Activated naive CD8-positive, alpha-beta T cell treated with anti-CD3 and anti-CD28 coated beads, Interleukin-2, amount 10 ng/mL, durations not matched to agents 7 days and 5 days (primary cell): ENCODE measurements at regions not wholly inside any gene's neighbourhood (a gene's known extent, or its start where the extent isn't known, plus 50 kb on each side); places are given as distances from the start of the nearest gene placed in this dataset.

Source experiments
- ATAC-seq: fragments of 150-1000 bp; cut with Tn5 transposase; one replicate; pipeline ENCODE4 v1.10.0; 2021; ENCODE audit warnings: low read depth, moderate library complexity
- POLR2A ChIA-PET: fragments of 350-600 bp; sonication (Branson Sonifier 250); formaldehyde crosslinking; loops from one replicate; lab custom pipeline; 2021; ENCODE audit warnings: antibody characterized with exemption; lab: Charles Lee
- DNase-seq: peaks from one replicate; pipeline ENCODE4 v3.0.0; 2021
- H3K27ac Mint-ChIP-seq: one replicate; pipeline ENCODE4 v1.8.0; 2022; ENCODE audit warnings: mild to moderate bottlenecking, mixed read lengths
- H3K27me3 Mint-ChIP-seq: one replicate; pipeline ENCODE4 v1.8.0; 2022; ENCODE audit warnings: mild to moderate bottlenecking, moderate library complexity, mixed read lengths
- H3K36me3 Mint-ChIP-seq: one replicate; pipeline ENCODE4 v1.8.0; 2021; ENCODE audit warnings: mild to moderate bottlenecking, mixed read lengths
- H3K4me1 Mint-ChIP-seq: one replicate; pipeline ENCODE4 v1.8.0; 2021; ENCODE audit warnings: mixed read lengths
- H3K4me3 Mint-ChIP-seq: one replicate; pipeline ENCODE4 v1.8.0; 2022; ENCODE audit warnings: mild to moderate bottlenecking, moderate library complexity, mixed read lengths
- H3K9me3 Mint-ChIP-seq: one replicate; pipeline ENCODE4 v1.8.0; 2021; ENCODE audit warnings: mixed read lengths

GRCh38 chr11:19442554-19442910 is 201.8 kb upstream of the E2F8 start:
- H3K4me1 Mint-ChIP-seq, result peaks cover 4% of the 10 kb centered on the region
- no peak overlapping the region for H3K27ac Mint-ChIP-seq
- DNase-seq (no peak), ATAC-seq (no peak)
- POLR2A ChIA-PET, result no interaction called here
- H3K36me3 Mint-ChIP-seq, result no peaks in the 10 kb centered on the region
- peaks cover 22% of the 10 kb centered on the region for H3K27me3 Mint-ChIP-seq
- H3K9me3 Mint-ChIP-seq, result peaks cover 1% of the 10 kb centered on the region
- H3K4me3 Mint-ChIP-seq, result no peak overlapping the region

GRCh38 chr11:19441752-19442553 is 201.2 kb upstream of the E2F8 start:
- POLR2A ChIA-PET, result no interaction called here
- Mint-ChIP-seq H3K9me3 (peaks cover 1% of the 10 kb centered on the region), H3K4me3 (no peak overlapping the region), H3K36me3 (no peaks in the 10 kb centered on the region), H3K27ac (no peak overlapping the region), H3K27me3 (peaks cover 25% of the 10 kb centered on the region), H3K4me1 (peaks cover 4% of the 10 kb centered on the region)
- DNase-seq, result no peak
- ATAC-seq, result peak; percentile 30

- POLR2A ChIA-PET, result no interaction called here
- Mint-ChIP-seq H3K36me3 (no peaks in the 10 kb centered on the region), H3K9me3 (peaks cover 1% of the 10 kb centered on the region), H3K27ac (no peak overlapping the region), H3K4me3 (no peak overlapping the region), H3K27me3 (peaks cover 21% of the 10 kb centered on the region), H3K4me1 (peaks cover 4% of the 10 kb centered on the region)
- no peak for ATAC-seq
- no peak for DNase-seq
Measured at GRCh38 chr11:19441288-19441687, 200.5 kb upstream of the E2F8 start.

GRCh38 chr11:19437760-19438159 is 197.0 kb upstream of the E2F8 start:
- ATAC-seq (no peak), DNase-seq (no peak)
- POLR2A ChIA-PET, result no interaction called here
- peaks cover 4% of the 10 kb centered on the region for H3K4me1 Mint-ChIP-seq
- H3K4me3 Mint-ChIP-seq, result no peak overlapping the region
- peaks cover 25% of the 10 kb centered on the region for H3K27me3 Mint-ChIP-seq
- H3K36me3 Mint-ChIP-seq, result no peaks in the 10 kb centered on the region
- no peak overlapping the region for H3K27ac Mint-ChIP-seq
- peaks cover 1% of the 10 kb centered on the region for H3K9me3 Mint-ChIP-seq

- no peak for DNase-seq
- H3K27ac Mint-ChIP-seq, result no peak overlapping the region
- H3K4me3 Mint-ChIP-seq, result no peak overlapping the region
- ATAC-seq, result no peak
- no peaks in the 10 kb centered on the region for H3K4me1 Mint-ChIP-seq
- no peaks in the 10 kb centered on the region for H3K36me3 Mint-ChIP-seq
- POLR2A ChIA-PET, result no interaction called here
- H3K27me3 Mint-ChIP-seq, result peaks cover 24% of the 10 kb centered on the region
- H3K9me3 Mint-ChIP-seq, result peaks cover 1% of the 10 kb centered on the region
Measured at GRCh38 chr11:19436932-19437331, 196.2 kb upstream of the E2F8 start.

- H3K36me3 Mint-ChIP-seq, result no peaks in the 10 kb centered on the region
- DNase-seq (no peak), ATAC-seq (no peak)
- no peaks in the 10 kb centered on the region for H3K4me1 Mint-ChIP-seq
- POLR2A ChIA-PET, result no interaction called here
- no peaks in the 10 kb centered on the region for H3K9me3 Mint-ChIP-seq
- no peak overlapping the region for H3K4me3 Mint-ChIP-seq
- peaks cover 22% of the 10 kb centered on the region for H3K27me3 Mint-ChIP-seq
- H3K27ac Mint-ChIP-seq, result no peak overlapping the region
Measured at GRCh38 chr11:19435306-19435989, 194.7 kb upstream of the E2F8 start.

GRCh38 chr11:19433791-19434190 is 193.0 kb upstream of the E2F8 start:
- H3K4me1 Mint-ChIP-seq, result no peaks in the 10 kb centered on the region
- no peak overlapping the region for H3K27ac Mint-ChIP-seq
- POLR2A ChIA-PET, result no interaction called here
- no peaks in the 10 kb centered on the region for H3K9me3 Mint-ChIP-seq
- no peak overlapping the region for H3K4me3 Mint-ChIP-seq
- no peaks in the 10 kb centered on the region for H3K36me3 Mint-ChIP-seq
- H3K27me3 Mint-ChIP-seq, result peaks cover 14% of the 10 kb centered on the region
- no peak for ATAC-seq
- no peak for DNase-seq

GRCh38 chr11:19433367-19433766 is 192.6 kb upstream of the E2F8 start:
- Mint-ChIP-seq H3K27ac (no peak overlapping the region), H3K4me1 (no peaks in the 10 kb centered on the region), H3K36me3 (no peaks in the 10 kb centered on the region), H3K4me3 (no peak overlapping the region), H3K9me3 (no peaks in the 10 kb centered on the region), H3K27me3 (peaks cover 14% of the 10 kb centered on the region)
- no peak for ATAC-seq
- no peak for DNase-seq
- POLR2A ChIA-PET, result no interaction called here

GRCh38 chr11:19432370-19433061 is 191.8 kb upstream of the E2F8 start:
- Mint-ChIP-seq H3K4me3 (no peak overlapping the region), H3K9me3 (no peaks in the 10 kb centered on the region), H3K4me1 (no peaks in the 10 kb centered on the region), H3K36me3 (no peaks in the 10 kb centered on the region), H3K27ac (no peak overlapping the region), H3K27me3 (peaks cover 14% of the 10 kb centered on the region)
- ATAC-seq (no peak), DNase-seq (no peak)
- POLR2A ChIA-PET, result no interaction called here

GRCh38 chr11:19430754-19431398 is 190.1 kb upstream of the E2F8 start:
- Mint-ChIP-seq H3K27me3 (peaks cover 17% of the 10 kb centered on the region), H3K9me3 (no peaks in the 10 kb centered on the region), H3K27ac (no peak overlapping the region), H3K4me3 (no peak overlapping the region), H3K36me3 (no peaks in the 10 kb centered on the region), H3K4me1 (no peaks in the 10 kb centered on the region)
- POLR2A ChIA-PET, result no interaction called here
- DNase-seq (no peak), ATAC-seq (no peak)

- Mint-ChIP-seq H3K27me3 (peaks cover 15% of the 10 kb centered on the region), H3K4me1 (no peaks in the 10 kb centered on the region), H3K27ac (no peak overlapping the region), H3K9me3 (no peaks in the 10 kb centered on the region), H3K36me3 (no peaks in the 10 kb centered on the region), H3K4me3 (no peak overlapping the region)
- no peak for ATAC-seq
- POLR2A ChIA-PET, result no interaction called here
- no peak for DNase-seq
Measured at GRCh38 chr11:19430346-19430745, 189.6 kb upstream of the E2F8 start.

- H3K4me3 Mint-ChIP-seq, result no peak overlapping the region
- ATAC-seq, result no peak
Measured at GRCh38 chr11:19429108-19429760, 188.5 kb upstream of the E2F8 start.

More at GRCh38 chr11:19429108-19429760, 188.5 kb upstream of the E2F8 start:
- Mint-ChIP-seq H3K4me1 (no peaks in the 10 kb centered on the region), H3K27me3 (peaks cover 15% of the 10 kb centered on the region), H3K36me3 (no peaks in the 10 kb centered on the region), H3K27ac (no peak overlapping the region), H3K9me3 (no peaks in the 10 kb centered on the region)
- no peak for DNase-seq
- POLR2A ChIA-PET, result interaction anchor here (0.5 kb wide), 1 partner anchor 170 kb away, joined by 3 read pairs; no protein-coding TSS in a partner anchor
